Fibroblast of skin of scalp (primary cell): ENCODE measurements at regions not wholly inside any gene's neighbourhood (a gene's known extent, or its start where the extent isn't known, plus 50 kb on each side); places are given as distances from the start of the nearest gene placed in this dataset.

Source experiments
- DNase-seq: peaks from one replicate; pipeline ENCODE4 v3.0.0-alpha.2; 2013

DNA sequence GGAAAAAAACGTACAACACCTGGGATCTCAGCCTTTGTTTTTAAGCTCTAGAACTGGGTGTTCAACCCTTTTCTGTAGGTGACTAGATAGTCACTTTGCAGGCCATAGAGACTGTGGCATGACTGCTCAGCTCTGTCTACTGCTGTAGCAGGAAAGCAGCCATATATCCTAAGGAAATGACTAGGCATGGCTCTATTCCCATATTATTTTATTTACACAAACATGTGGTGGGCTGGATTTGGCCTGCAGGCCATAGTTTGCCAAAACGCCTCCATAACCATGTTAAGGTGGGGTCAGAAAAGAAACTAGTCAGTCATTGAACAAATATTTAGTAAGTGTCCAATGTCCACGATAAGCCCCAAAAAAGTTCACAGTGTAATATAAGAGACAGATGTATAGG, 452.5 kb downstream of the MCTP2 start:
- no peak for DNase-seq

DNA sequence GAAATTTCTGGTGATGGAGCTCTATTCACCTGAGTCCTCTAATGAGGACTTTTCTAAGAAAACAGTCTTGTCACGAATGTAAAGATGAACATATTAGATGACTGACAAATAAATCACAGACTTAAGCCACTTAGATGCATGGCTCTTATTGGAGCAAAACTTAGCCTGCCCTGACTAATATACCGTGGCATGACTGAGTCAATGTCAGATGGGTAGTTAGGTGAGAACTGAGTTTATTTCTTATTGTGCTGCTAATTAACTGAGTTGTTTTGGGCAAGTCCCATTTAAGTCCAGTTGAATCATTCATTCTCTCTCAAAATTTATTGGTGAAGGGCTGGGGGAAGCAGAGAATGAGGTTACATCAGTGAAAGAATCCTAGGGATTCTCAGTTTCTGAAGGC, 459.8 kb downstream of the MCTP2 start:
- DNase-seq: no peak

DNA sequence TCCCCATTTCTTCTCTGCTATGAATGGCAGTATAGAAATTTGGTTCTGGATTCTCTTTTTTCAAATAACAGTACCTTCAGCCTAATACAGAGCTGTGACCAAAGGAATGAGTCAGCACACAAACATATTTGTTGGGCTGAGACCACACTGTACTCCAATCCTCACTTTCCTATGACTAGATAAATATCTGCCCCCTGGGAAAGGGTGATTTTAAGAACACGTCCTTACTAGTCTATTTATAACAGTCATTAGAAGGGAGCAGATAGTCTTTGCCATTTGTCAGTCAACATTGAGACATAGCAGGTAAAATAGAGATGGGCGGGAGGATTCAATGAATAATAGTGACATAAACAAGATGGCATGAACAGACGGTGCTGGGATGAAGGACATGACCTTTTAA, 461.3 kb downstream of the MCTP2 start:
- DNase-seq: no peak

DNA sequence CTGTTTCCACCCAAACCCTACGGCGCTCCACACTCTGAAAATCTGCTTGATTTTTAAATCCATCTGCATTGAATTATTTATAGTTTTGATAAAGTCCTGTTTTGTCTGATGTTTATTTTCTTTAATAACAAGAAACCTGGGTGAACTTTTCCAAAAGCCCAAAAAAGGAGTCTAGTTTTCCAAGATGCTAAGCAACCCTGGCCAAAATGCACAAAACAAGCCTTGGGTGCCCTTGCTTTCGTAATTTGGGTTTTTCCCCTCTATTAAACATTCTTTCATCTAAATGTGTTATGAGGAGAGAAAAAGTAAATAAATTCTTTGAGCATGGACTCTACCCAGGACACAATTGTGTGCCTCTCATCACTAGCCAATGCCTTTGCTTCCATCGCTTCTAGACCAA, 468.9 kb downstream of the MCTP2 start:
- no peak for DNase-seq

DNA sequence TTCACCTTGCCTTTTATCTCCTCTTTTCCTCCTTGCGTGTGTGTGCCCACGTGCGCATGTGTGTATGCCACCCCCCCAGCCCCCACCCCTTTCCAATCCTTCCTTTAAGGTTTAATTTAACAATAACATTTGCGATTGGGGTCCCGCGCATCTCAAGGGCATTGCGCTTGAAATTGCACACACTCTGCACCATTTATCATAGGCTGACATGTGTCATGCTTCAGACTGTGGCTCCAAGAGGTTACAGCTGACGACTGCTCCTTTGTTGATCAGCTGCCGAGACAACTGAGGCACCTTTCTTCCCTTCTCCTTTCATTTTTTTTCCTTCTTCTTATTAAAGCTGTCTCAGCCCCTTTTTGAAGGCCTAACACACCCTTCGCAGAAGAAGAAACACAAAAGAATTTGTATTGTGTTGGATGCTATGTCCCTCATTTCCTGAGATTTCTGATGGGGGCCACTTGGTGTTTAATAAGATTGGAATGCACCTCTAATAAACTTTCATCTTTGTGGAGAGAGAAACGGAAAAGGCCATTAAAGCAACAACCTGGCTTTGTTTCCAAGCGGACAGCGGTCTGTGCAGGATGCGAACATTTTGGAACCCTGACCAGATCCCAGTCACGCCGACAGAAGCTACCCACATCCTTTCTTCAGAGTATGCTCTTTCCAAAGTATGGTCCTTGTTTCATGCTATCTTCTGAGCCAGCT, 470.1 kb downstream of the MCTP2 start:
- no peak for DNase-seq

DNA sequence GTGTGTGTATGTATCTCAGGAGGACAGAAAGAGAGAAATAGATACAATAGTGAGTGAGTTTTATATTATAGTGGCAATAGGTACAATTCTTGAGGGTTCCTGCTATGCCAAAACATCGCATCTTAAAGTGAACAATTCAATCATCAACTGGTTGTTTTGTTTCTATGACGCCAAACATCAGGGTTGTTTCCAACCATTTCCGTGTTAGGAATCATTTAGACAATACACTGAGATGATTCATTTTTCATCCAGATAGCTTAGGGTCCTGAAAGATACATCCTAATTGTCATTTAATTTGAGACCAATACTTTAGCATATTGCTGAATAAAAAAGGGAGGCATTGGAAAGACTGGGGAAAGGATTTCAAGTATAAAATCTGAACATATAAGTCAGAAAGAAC, 472.2 kb downstream of the MCTP2 start:
- DNase-seq: no peak

DNA sequence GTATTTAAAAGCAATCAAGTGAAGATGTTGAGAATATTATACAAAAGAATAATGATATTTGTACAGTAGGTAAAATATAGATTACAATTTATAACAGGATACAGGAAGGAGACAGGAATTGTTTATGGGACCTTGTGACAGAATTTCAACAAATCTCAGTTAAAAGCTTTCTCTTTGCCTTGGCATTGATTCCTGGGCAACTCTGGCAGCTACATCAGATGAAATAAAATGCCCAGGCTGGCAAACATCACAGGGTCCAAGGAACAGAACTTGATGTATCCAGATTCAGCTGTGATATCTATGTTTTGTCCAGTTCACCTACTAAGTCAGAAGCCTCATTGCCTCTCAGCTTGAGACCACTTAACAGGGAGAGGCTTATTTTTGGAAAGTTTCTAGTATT, 473.1 kb downstream of the MCTP2 start:
- no peak for DNase-seq

DNA sequence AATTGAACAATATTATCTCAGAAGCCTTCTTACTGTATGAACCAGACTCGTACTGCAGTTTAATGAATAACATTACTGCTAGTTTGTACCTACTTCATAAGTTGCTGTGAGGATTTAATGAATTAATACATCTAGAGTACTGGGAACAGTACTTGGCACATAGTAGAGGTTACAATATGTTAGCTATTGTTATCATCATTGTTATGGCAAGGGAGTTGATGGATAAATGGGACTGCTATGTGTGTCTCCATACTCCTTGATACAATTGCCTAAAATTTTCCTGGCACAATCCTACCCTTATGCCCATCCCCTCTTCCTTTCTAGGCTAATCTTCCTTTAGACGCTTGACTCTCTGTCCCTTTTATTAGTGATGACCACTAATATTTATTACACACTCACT, 473.6 kb downstream of the MCTP2 start:
- no peak for DNase-seq

DNA sequence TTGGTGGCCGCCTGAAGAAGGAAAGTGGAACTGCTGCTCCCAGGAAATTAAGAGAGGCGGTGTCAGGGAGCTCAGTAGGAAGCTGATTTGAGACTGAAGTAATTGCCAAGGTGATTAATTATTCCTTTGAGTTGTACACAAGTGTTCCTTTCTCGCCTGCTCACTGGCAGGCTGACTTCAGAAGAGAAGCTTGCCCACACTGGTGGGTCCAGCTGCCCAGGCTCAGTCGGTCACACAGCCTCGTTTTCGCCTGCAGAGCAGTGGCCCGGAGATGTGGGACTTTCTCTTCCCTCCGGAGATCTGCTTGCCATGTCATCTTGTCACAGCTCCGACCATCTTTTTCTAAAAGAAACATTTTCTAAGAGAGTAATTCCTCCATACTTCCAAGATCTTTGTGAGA, 478.0 kb downstream of the MCTP2 start:
- DNase-seq: no peak

DNA sequence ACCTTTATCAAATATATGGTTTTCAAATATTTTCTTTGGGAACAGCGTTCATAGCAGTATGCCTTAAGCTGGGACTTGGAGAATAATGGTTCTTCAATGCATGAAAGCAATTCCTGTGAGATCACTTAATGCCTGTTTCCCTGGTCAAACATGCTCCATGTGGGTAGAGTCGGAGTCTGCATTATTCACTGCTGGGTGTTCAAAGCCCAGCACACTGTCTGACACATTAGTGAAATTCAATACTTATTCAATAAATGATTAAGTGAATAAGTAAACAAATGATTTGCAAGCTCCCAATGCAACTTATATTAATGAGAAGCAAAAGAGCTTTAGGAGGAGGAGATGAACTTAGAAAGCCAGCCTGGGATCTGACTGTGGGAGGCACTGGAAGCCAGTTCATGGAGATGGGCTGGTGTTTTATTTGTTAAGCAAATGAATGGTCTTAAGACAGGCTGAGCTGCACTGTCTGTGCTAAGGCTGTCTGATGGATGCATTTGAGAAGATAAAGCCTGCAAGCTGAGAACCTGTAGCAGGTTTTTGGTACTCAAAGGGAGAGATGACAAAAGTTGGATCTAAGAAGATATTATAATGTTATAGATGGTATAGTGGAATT, 490.8 kb downstream of the MCTP2 start:
- no peak for DNase-seq

DNA sequence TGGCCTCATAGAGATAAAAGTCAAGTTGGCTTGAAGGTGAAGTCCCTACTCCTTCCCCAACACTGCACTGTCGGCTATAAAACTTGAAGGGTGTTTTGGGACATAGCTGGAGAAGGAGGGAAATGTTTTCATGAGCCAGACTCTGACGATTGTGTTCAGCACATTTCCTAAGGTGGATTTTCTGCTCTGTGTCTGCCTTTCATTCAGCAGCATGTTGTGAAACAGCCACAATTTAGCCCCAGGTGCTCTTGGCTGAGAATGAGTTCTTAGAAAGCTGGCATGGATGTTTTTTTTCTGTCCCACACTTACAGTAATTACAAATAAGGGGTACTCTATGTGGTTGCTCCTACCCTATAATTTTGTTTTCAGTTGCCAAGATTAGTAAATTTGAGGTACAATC, 492.4 kb downstream of the MCTP2 start:
- no peak for DNase-seq

DNA sequence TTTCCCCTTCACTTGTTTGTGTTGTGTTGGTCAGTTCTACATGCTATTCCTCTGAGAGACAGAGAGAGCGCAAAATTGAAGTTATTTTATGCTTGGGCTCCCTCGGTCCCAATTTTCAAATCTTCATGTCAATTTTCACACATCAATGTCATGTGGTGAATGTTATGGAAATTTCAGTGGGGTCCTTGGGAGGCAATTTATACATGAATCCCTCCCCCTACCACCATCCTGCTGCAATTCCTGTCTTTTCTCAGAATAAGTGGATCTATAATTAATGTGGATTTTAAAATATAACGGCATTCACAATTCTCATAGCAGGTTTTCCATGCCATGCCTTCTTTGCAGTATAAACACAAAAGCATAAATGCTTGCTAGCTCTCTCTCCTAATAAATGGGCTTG, 499.9 kb downstream of the MCTP2 start:
- DNase-seq: no peak

DNA sequence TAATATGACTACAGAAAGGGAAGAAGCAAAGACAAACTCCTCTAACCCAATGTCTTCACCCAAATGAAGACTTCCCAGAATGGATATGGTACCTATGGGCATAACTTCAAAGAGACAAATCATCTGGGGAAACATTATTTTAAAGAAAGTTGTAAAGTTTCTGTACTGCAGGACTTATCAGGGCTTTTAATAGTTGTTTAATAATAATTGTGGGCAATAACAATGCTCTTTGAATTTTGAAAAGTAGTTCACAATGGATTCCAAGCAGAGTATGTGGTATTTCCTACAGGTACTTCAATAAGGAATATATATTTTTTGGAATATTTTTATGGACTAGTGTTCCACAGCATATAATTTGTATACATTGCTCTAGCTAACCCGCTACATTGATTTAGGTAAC, 503.1 kb downstream of the MCTP2 start:
- no peak for DNase-seq

DNA sequence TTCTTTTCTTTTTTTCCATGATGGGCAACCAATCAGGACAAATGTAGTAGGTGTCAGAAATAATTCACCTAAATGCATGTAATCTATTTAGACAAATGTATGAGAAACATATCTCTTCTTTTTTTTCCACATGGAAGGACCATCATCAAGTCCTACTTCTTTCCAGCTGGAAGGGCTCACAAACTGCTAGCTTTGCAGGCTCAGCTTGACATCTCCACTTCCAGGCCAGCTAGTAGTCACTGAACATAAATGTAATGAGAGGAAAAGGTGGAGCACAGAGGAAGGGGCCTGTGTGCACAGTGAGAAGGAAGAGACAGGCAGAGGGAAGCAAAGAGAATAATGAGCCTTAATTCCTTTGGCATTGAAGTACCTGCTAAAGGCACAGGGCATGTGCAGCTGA, 504.9 kb downstream of the MCTP2 start:
- no peak for DNase-seq

DNA sequence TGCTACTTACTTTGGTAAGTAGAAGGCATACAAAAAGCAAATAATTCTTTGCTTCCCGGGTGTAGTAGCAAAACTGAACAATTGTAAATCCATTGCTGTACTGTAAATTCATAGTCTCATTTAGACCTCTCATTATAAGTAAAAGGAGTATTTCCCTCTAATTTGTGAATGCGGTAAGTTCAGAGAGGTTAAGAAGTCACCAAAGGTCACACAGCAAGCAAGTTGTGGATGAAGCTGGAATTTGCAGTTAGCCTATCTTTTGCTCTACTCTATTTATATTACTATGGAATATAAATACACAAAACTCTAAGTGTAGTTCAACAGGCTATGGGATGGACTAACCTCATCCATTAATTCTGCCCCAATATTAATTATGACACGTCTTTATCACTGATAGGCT, 508.3 kb downstream of the MCTP2 start:
- no peak for DNase-seq

DNA sequence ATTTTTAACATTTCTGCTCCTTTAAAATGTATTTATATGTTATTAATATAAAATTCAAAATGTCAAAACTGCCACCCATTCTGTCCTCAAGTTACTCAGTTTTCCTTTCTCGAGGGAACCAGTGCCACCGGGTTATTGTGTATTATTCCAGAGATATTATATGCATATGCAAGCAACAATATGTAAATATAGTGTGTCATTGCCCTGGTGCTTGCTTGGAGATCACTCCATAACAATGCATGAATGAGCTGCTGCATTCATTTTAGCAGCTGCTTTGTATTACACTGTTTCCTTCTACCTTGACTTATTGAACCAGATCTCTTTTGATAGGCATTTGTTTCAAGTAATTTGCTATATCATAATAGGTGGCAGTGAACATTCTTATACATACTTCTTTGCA, 509.1 kb downstream of the MCTP2 start:
- no peak for DNase-seq

DNA sequence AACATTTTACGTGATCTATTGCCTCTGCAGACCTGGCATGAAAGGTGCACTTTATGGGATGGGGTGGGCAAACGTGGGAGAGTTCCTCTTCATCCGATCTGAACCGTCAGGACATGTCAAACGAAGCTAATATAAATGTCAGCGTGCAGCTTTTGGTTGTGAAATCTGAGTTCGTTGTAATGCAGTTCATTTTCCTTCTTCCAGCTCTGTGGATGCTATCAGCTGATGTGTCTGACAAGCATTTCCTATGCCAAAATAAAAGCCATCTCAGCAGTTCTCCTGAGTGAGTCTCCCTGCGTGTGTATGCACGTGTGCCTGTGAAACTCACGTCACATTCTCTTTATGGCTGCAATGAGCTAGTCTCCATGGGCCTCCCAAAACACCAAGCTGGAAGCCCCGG, 512.3 kb downstream of the MCTP2 start:
- DNase-seq: no peak

DNA sequence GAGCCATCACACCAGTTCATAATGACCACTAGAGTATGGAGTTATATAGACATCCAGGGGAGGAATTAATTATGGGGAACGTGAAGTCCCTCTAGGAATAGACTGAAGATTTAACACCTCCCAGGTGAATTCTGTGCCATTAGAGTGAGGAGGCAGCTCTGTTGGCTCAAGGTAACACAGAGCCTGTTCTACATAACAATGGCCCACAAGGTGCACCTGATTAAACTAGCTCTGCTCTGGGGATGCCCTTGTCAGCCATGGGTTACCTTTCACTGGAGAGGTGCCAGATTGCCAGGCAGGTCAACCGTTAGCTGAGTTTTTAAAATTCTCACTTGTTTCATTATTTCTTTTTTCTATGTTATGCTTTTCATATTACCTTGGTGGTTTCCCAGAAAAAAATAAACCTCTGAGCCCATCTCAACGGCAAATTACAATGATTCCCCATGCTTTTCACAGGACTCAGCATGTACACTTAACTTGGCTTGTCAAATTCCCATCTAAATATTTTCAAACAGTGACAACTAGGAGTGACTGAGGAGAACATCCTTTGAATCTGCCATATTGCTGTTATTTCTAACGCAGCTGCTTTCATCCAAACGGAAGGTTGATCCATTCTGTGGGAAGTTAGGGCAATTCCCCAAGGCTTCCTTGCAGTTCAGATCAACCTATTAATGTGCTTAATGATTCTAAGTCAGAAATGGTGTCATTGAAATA, 512.9 kb downstream of the MCTP2 start:
- no peak for DNase-seq

DNA sequence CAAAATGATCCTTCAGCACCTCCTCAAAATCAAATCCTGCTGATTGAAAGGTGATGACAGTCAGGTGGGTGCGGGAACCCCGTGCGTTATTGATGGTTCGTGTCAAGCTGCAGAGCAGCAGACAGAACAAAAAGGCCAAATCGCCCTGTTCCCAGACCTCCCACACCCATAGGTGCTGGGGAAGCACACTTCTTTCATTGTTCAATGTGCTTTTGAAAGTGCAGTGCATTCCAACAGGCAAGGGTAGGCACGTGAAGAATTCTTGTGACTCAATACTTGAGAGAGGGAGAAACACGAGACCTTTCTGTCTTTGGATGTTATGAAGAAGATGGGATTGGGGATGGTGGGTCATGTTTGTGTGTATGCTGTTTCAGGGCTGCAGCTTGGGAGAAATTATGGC, 514.0 kb downstream of the MCTP2 start:
- DNase-seq: no peak

DNA sequence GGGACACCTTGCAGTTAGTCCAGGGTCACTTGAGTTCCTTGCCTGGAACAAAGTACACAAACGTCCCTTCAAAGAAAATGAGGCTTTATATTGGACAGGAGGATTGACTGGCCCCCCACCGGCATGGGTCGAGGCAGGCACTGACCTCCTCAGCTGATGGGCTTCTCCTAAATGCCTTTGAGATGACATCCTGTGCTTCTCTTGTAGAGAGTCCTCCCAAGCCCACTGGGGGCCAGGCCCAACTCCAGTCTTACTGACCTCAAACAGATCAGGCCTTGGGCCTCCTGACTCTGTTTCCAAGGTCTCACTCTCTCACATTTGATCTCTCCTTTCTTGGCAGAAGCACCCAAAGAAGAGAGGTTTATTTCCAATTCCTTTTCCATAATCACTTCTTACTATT, 516.1 kb downstream of the MCTP2 start:
- DNase-seq: no peak

DNA sequence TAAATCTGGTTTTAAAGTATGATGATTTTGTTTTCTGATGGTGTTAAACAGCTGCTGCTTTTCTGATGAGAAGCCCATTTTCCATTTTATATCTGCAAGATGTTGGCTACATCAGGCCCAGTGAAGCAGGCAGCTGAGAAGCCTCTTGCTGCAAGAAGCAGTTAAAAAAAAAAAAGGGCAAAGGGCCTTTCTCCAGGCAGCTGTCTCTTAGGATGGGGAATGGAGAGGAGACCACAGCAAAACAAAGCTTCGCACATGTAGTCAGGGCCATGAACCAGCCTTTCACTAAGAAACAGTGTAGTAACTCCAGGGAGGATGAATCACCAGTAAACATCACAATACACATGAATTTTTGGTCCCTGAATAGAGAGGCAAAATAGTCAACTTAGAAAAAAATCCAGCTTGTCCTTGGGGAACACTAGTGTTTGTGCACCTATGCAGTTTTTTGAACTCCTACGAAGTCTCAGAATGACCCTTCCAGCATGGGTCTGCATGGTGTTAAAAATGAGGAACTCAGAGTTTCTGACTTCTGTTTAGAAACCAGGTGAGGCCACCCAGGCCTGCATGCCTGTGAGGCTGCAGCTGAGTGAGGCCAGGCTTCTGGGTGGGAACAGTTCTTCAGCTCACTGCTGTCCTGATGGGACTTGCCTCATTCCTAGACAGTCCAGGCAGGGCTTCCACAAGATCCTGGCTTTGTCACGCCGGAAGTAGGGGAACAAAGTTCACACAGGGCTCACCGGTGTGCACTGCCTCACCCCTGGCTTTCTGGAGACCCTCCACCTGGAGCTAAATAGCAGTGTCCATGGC, 518.7 kb downstream of the MCTP2 start:
- DNase-seq: no peak

DNA sequence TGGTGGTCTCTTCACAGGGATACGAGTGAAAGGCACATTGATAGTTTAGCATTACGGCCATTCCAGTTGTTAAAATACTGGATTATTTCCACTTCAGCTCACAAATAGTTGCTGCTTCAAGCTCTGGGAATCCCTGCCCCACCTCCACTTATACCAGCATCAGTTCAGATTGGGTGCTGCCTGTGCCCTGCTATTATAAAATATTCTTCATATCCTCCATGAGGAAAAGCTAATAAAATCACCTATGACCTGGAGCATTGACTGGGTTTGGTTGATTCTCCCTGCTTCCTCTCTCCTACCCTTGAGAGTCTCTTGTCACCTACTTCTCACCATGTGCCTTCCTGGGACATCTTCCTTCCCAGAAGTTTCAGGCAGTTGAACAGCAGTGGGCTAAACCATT, 529.0 kb downstream of the MCTP2 start:
- DNase-seq: no peak

DNA sequence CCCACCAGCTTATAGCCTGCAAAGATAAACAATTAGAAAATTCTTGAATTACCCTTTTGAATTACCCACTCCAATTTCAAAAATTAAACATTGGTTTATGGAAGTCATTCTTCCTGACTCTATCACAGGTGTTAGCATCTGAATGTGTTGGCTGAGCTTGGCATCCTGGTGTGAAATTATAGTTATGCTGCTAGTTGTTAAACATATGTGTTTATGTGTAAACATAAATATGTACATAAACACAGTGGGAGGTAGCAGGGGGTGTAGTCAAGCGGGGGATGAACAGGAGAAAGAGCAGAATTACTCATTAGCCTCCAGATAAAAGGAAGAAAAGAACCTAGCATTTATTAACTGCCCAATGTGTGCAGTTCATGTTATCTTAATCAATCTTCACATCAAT, 530.2 kb downstream of the MCTP2 start:
- no peak for DNase-seq
